Suprapubic skin (tissue), 4 donors: ENCODE measurements at regions not wholly inside any gene's neighbourhood (a gene's known extent, or its start where the extent isn't known, plus 50 kb on each side); places are given as distances from the start of the nearest gene placed in this dataset.

Experiments
- POLR2A ChIP-seq, 2 donors: fragments of 450-650 bp; IDR thresholded peaks; one replicate each; pipeline ENCODE4 v1.6.1; 2017; ENCODE audit warnings: antibody characterized with exemption in 2 of 2, mild to moderate bottlenecking in 2 of 2, moderate library complexity in 2 of 2
- POLR2AphosphoS5 ChIP-seq, 3 donors: sonication (generic); formaldehyde crosslinking; IDR thresholded peaks; one replicate each; pipeline ENCODE4 v1.6.1; 2017; ENCODE audit warnings: antibody characterized with exemption in 3 of 3
- TF ChIP-seq, protein P1 (sequence below), 2 donors: fragments of 200-600 bp in 1 of 2; fragments of 450-650 bp in 1 of 2; sonication (generic) in 1 of 2; IDR thresholded peaks; one replicate each; pipeline ENCODE4 v1.5.1; 2016 to 2019; ENCODE audit warnings: antibody characterized with exemption in 2 of 2, mild to moderate bottlenecking in 1 of 2, moderate library complexity in 1 of 2

DNA sequence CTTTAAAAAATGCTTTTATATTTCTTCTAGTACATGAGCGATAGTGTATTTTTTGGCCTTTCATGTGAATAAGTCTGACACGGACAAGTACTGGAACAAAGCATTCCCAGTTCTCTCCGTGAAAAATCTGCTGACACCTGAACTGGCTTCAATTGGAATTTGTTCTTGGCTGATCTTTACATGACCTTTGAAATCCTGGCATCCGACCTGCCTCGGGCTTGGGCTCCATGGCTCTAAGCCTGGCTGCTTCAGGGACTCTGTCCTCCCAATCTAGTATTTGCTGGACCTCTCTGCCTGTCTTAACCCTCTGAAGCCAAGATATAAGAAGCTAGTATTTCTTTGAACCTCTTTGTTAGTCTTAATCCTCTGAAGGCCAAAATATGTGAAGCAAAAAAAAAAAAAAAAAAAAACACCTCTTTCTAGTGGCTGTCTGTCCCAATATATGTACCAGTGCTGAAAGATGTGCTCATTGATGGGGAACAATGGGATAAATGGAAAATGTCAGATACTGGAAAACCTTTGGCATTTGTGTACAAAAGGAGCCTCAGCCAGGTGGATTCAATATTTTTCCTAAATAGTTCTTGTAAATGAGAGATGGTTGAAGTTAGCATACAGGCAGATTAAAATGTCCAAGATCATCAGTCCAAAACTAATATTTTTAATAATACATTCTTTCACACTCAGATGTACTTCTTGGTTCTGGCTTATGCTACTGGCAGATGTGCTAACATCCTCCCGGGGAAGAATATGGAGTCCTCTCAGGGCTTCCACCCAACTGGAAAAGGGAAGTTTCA lies 470.6 kb downstream of the TUSC1 start:
- TF ChIP-seq POLR2A (IDR thresholded peaks at IDR 0.05) (no peak), POLR2AphosphoS5 (IDR thresholded peaks at IDR 0.05) (no peak)
- TF ChIP-seq, protein P1, sequence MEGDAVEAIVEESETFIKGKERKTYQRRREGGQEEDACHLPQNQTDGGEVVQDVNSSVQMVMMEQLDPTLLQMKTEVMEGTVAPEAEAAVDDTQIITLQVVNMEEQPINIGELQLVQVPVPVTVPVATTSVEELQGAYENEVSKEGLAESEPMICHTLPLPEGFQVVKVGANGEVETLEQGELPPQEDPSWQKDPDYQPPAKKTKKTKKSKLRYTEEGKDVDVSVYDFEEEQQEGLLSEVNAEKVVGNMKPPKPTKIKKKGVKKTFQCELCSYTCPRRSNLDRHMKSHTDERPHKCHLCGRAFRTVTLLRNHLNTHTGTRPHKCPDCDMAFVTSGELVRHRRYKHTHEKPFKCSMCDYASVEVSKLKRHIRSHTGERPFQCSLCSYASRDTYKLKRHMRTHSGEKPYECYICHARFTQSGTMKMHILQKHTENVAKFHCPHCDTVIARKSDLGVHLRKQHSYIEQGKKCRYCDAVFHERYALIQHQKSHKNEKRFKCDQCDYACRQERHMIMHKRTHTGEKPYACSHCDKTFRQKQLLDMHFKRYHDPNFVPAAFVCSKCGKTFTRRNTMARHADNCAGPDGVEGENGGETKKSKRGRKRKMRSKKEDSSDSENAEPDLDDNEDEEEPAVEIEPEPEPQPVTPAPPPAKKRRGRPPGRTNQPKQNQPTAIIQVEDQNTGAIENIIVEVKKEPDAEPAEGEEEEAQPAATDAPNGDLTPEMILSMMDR (IDR thresholded peaks at IDR 0.05): no peak
